Activated CD8-positive, alpha-beta T cell treated with anti-CD3 and anti-CD28 coated beads, Interleukin-2, amount 10 ng/mL, durations not matched to agents 7 days and 5 days (primary cell): ENCODE measurements at regions not wholly inside any gene's neighbourhood (a gene's known extent, or its start where the extent isn't known, plus 50 kb on each side); places are given as distances from the start of the nearest gene placed in this dataset.

Experiments
- ATAC-seq: fragments of 150-1000 bp; cut with Tn5 transposase; one replicate; pipeline ENCODE4 v1.10.0; 2021; ENCODE audit warnings: moderate library complexity
- CTCF ChIA-PET: fragments of 350-600 bp; sonication (Branson Sonifier 250); formaldehyde crosslinking; loops from one replicate; lab custom pipeline; 2021; ENCODE audit warnings: antibody characterized with exemption; lab: Charles Lee
- POLR2A ChIA-PET: fragments of 350-600 bp; sonication (Branson Sonifier 250); formaldehyde crosslinking; loops from one replicate; lab custom pipeline; 2021; ENCODE audit warnings: antibody characterized with exemption; lab: Charles Lee
- DNase-seq: peaks from one replicate; pipeline ENCODE4 v3.0.0-alpha.2; 2020
- H3K27ac Mint-ChIP-seq: one replicate; pipeline ENCODE4 v1.8.0; 2021; ENCODE audit warnings: mild to moderate bottlenecking, mixed read lengths
- H3K27me3 Mint-ChIP-seq: one replicate; pipeline ENCODE4 v1.8.0; 2021; ENCODE audit warnings: low read depth, mixed read lengths
- H3K36me3 Mint-ChIP-seq: one replicate; pipeline ENCODE4 v1.8.0; 2021; ENCODE audit warnings: low read depth, mixed read lengths
- H3K4me1 Mint-ChIP-seq: one replicate; pipeline ENCODE4 v1.8.0; 2021; ENCODE audit warnings: low read depth, mixed read lengths
- H3K4me3 Mint-ChIP-seq: one replicate; pipeline ENCODE4 v1.8.0; 2021; ENCODE audit warnings: mild to moderate bottlenecking, mixed read lengths
- H3K9me3 Mint-ChIP-seq: one replicate; pipeline ENCODE4 v1.8.0; 2022; ENCODE audit warnings: mixed read lengths; ENCODE audit not compliant: insufficient read depth

DNA sequence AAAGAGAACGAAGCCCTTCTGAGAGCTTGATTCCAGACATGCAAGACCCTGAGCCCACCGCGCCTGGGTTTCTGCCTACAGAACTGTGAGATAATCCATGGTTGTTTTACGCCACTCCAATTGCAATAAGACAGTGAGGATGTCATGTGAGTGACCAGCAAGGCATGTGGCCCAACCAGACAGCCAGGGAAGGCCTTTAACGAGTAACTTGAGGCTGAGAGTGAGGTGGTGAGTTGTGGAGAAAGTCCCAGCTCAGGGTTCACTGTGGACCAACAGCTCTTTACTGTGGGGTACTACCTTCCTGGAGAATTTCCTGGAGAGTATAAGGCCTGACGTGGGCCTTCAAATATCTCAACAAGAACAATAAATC lies 153.9 kb downstream of the ETS2 start:
- DNase-seq: no peak
- Mint-ChIP-seq H3K9me3 (peaks cover 5% of the 10 kb centered on the region), H3K36me3 (no peaks in the 10 kb centered on the region), H3K4me3 (no peak overlapping the region), H3K27ac (no peak overlapping the region), H3K4me1 (peaks cover 33% of the 10 kb centered on the region), H3K27me3 (no peaks in the 10 kb centered on the region)
- CTCF ChIA-PET: interaction anchor here (2.1 kb wide), 1 partner anchor 20 kb away, joined by 6 read pairs; no protein-coding TSS in a partner anchor
- no peak for ATAC-seq
- POLR2A ChIA-PET: no interaction called here

- ChIA-PET CTCF (interaction anchor here (2.1 kb wide), 1 partner anchor 20 kb away, joined by 6 read pairs; no protein-coding TSS in a partner anchor), POLR2A (interaction anchor here (0.7 kb wide), 1 partner anchor 191 kb away, joined by 3 read pairs; no protein-coding TSS in a partner anchor)
- DNase-seq (no peak), ATAC-seq (no peak)
- peaks cover 5% of the 10 kb centered on the region for H3K9me3 Mint-ChIP-seq
- H3K27me3 Mint-ChIP-seq: no peaks in the 10 kb centered on the region
- H3K4me3 Mint-ChIP-seq: no peak overlapping the region
- peaks cover 33% of the 10 kb centered on the region for H3K4me1 Mint-ChIP-seq
- H3K36me3 Mint-ChIP-seq: no peaks in the 10 kb centered on the region
- H3K27ac Mint-ChIP-seq: no peak overlapping the region
Observed at GRCh38 chr21:38958940-38959691, 153.4 kb downstream of the ETS2 start.

DNA sequence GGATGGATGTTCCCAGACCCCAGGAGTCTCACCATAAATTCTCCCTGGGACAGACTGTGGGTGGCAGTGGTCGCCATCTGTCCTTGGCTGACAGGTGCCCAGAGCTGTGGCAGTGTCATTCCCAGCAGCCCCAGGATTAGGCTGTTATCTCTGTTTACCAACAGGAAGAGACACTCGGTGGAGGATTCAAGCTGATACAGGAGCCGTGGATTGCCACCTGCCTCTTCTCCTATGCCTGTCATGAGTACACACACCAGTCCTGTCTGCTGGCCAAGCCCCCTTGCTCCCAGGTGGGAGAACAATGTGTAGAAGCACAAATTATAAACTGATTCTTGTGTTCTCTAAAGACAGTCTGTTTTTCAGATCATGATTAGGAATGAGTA lies 152.6 kb downstream of the ETS2 start:
- H3K9me3 Mint-ChIP-seq: peaks cover 5% of the 10 kb centered on the region
- H3K27ac Mint-ChIP-seq: no peak overlapping the region
- H3K27me3 Mint-ChIP-seq: no peaks in the 10 kb centered on the region
- no peak for ATAC-seq
- CTCF ChIA-PET: interaction anchor here (1.0 to 2.1 kb wide), 2 partner anchors 21 to 26 kb away, joined by 3 to 6 read pairs; no protein-coding TSS in a partner anchor
- POLR2A ChIA-PET: interaction anchor here (0.7 to 0.9 kb wide), 2 partner anchors 28 to 190 kb away, joined by 3 to 4 read pairs; no protein-coding TSS in a partner anchor
- peaks cover 33% of the 10 kb centered on the region for H3K4me1 Mint-ChIP-seq
- DNase-seq: no peak
- no peak overlapping the region for H3K4me3 Mint-ChIP-seq
- H3K36me3 Mint-ChIP-seq: no peaks in the 10 kb centered on the region

- peaks cover 33% of the 10 kb centered on the region for H3K4me1 Mint-ChIP-seq
- DNase-seq: no peak
- H3K36me3 Mint-ChIP-seq: no peaks in the 10 kb centered on the region
- no peaks in the 10 kb centered on the region for H3K27me3 Mint-ChIP-seq
- ATAC-seq: no peak
- ChIA-PET CTCF (interaction anchor here (1.0 to 1.7 kb wide), 2 partner anchors 22 to 25 kb away, joined by 3 to 5 read pairs; no protein-coding TSS in a partner anchor), POLR2A (interaction anchor here (0.9 to 1.3 kb wide), 2 partner anchors 20 to 28 kb away, joined by 3 to 4 read pairs; no protein-coding TSS in a partner anchor)
- H3K9me3 Mint-ChIP-seq: peaks cover 5% of the 10 kb centered on the region
- no peak overlapping the region for H3K4me3 Mint-ChIP-seq
- H3K27ac Mint-ChIP-seq: no peak overlapping the region
Observed at GRCh38 chr21:38957575-38958322, 152.0 kb downstream of the ETS2 start.

DNA sequence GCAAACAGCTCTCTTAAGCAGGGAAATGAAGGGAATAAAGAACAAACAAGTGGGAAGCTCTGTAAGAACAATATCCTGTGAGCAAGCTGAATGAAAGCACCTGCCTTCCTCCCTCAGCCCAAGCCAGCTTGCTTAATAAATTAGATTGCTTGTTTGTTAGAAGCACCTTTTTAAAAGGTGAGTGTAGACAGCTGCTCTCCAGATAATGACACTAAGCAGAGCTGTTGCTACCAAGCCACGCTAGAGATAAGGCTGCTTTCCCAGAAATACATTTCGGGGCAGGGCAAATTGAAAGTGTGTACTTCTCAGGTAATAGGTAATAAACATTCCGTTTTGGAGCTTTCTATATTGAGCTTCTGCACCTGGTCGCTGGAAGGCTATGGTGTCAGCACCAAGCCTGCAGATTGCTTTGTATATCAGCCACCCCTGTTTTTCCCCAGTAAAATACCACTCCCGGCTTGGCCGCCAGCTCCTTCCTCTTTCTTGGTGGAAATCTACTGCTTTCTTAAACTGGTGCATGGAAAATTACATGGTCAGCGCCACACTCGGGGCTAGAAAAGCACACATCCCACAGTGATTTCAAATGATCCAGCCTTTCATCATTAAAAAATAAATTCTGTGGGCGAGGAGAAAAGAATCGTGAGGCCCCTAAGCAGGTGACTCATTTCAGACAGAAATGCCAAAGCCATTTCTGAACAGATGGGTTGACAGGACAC lies 151.3 kb downstream of the ETS2 start:
- POLR2A ChIA-PET: interaction anchor here (0.9 to 1.3 kb wide), 2 partner anchors 19 to 29 kb away, joined by 3 to 4 read pairs; no protein-coding TSS in a partner anchor

DNA sequence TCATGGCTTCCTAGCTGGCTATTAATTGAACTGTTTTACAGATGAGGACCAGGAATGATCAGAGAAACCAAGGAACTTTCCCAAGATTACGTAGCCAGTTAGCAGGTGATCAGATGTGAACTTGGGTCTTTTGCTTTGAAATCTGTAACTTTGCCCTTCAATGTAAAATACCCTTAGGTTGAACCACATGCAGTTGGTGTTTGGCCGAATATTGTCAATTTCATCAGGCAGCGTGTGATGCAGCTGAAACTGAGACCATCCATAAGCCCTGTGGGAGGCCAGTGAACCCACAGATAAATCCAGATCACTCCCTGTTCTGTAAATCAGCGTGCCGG lies 150.8 kb downstream of the ETS2 start:
- ChIA-PET CTCF (interaction anchor here (1.7 kb wide), 1 partner anchor 23 kb away, joined by 5 read pairs; no protein-coding TSS in a partner anchor), POLR2A (interaction anchor here (1.3 kb wide), 1 partner anchor 18 kb away, joined by 3 read pairs; no protein-coding TSS in a partner anchor)
- H3K36me3 Mint-ChIP-seq: no peaks in the 10 kb centered on the region
- ATAC-seq (no peak), DNase-seq (no peak)
- peaks cover 5% of the 10 kb centered on the region for H3K9me3 Mint-ChIP-seq
- H3K27ac Mint-ChIP-seq: no peak overlapping the region
- H3K4me1 Mint-ChIP-seq: peaks cover 33% of the 10 kb centered on the region
- no peaks in the 10 kb centered on the region for H3K27me3 Mint-ChIP-seq
- no peak overlapping the region for H3K4me3 Mint-ChIP-seq

More for the DNA sequence above, 151.3 kb downstream of the ETS2 start:
- no peak overlapping the region for H3K4me3 Mint-ChIP-seq
- H3K4me1 Mint-ChIP-seq: peaks cover 33% of the 10 kb centered on the region
- no peak for ATAC-seq
- H3K27me3 Mint-ChIP-seq: no peaks in the 10 kb centered on the region
- H3K27ac Mint-ChIP-seq: no peak overlapping the region
- H3K36me3 Mint-ChIP-seq: no peaks in the 10 kb centered on the region
- DNase-seq: no peak
- CTCF ChIA-PET: interaction anchor here (1.7 kb wide), 1 partner anchor 23 kb away, joined by 5 read pairs; no protein-coding TSS in a partner anchor
- peaks cover 5% of the 10 kb centered on the region for H3K9me3 Mint-ChIP-seq

- H3K27ac Mint-ChIP-seq: no peak overlapping the region
- no peaks in the 10 kb centered on the region for H3K36me3 Mint-ChIP-seq
- CTCF ChIA-PET: interaction anchor here (1.7 kb wide), 1 partner anchor 24 kb away, joined by 5 read pairs; no protein-coding TSS in a partner anchor
- H3K27me3 Mint-ChIP-seq: no peaks in the 10 kb centered on the region
- H3K9me3 Mint-ChIP-seq: peaks cover 5% of the 10 kb centered on the region
- POLR2A ChIA-PET: no interaction called here
- ATAC-seq: no peak
- no peak overlapping the region for H3K4me3 Mint-ChIP-seq
- DNase-seq: no peak
- peaks cover 33% of the 10 kb centered on the region for H3K4me1 Mint-ChIP-seq
Observed at GRCh38 chr21:38956007-38956406, 150.3 kb downstream of the ETS2 start.

- Mint-ChIP-seq H3K4me3 (no peak overlapping the region), H3K9me3 (peaks cover 6% of the 10 kb centered on the region), H3K4me1 (peaks cover 33% of the 10 kb centered on the region), H3K36me3 (no peaks in the 10 kb centered on the region), H3K27me3 (no peaks in the 10 kb centered on the region), H3K27ac (no peak overlapping the region)
- ChIA-PET POLR2A (no interaction called here), CTCF (no interaction called here)
- ATAC-seq (no peak), DNase-seq (no peak)
Observed at GRCh38 chr21:38955495-38955894, 149.8 kb downstream of the ETS2 start.

DNA sequence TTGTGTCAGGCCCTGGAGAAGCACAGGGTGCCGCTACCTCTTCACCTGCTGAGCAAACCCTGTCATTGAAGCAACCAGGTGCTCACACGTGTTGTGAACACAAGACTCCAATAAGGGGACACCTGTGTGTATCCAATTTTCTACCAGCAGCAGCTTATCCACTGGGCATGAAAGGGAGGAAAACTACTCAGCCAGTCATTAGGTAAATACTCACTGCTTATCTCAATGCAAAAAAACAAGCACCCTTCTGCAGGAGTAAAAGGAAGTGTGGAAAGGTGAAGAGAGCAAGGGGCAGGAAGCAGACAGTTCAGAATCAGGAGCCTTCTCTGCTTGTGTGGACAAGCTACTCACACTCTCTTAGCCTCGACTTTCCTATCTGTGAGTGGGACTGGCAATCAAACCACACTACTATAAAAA lies 148.9 kb downstream of the ETS2 start:
- no peak overlapping the region for H3K27ac Mint-ChIP-seq
- POLR2A ChIA-PET: no interaction called here
- no peak overlapping the region for H3K4me3 Mint-ChIP-seq
- CTCF ChIA-PET: no interaction called here
- H3K36me3 Mint-ChIP-seq: no peaks in the 10 kb centered on the region
- ATAC-seq: no peak
- no peak for DNase-seq
- H3K9me3 Mint-ChIP-seq: peaks cover 5% of the 10 kb centered on the region
- no peaks in the 10 kb centered on the region for H3K27me3 Mint-ChIP-seq
- H3K4me1 Mint-ChIP-seq: peaks cover 28% of the 10 kb centered on the region

GRCh38 chr21:38953516-38953915 lies 147.8 kb downstream of the ETS2 start:
- ChIA-PET CTCF (no interaction called here), POLR2A (no interaction called here)
- Mint-ChIP-seq H3K4me3 (no peak overlapping the region), H3K4me1 (peaks cover 17% of the 10 kb centered on the region), H3K9me3 (peaks cover 5% of the 10 kb centered on the region), H3K27ac (no peak overlapping the region), H3K27me3 (no peaks in the 10 kb centered on the region), H3K36me3 (no peaks in the 10 kb centered on the region)
- DNase-seq: no peak
- no peak for ATAC-seq

GRCh38 chr21:38952890-38953289 lies 147.2 kb downstream of the ETS2 start:
- no peak for DNase-seq
- no peaks in the 10 kb centered on the region for H3K27me3 Mint-ChIP-seq
- peaks cover 11% of the 10 kb centered on the region for H3K4me1 Mint-ChIP-seq
- no peak for ATAC-seq
- no peak overlapping the region for H3K27ac Mint-ChIP-seq
- H3K9me3 Mint-ChIP-seq: peaks cover 5% of the 10 kb centered on the region
- no peaks in the 10 kb centered on the region for H3K36me3 Mint-ChIP-seq
- H3K4me3 Mint-ChIP-seq: no peak overlapping the region
- ChIA-PET CTCF (no interaction called here), POLR2A (no interaction called here)
